IMR-90 (cell line): ENCODE measurements at regions not wholly inside any gene's neighbourhood (a gene's known extent, or its start where the extent isn't known, plus 50 kb on each side); places are given as distances from the start of the nearest gene placed in this dataset.

Experiments used
- ATAC-seq: fragments of 200-7000 bp; cut with Tn5 transposase; 2 replicates; pipeline ENCODE4 v1.9.1; 2020; ENCODE audit warnings: low read depth, mild to moderate bottlenecking, moderate library complexity
- BruUV-seq: library from RNA; stranded (reverse); fragments of 400-500 nt; replicated peaks from 2 replicates; lab custom pipeline; 2021; lab: Mats Ljungman, UMichigan
- CTCF ChIA-PET: fragments of 300-600 bp; formaldehyde crosslinking; extraction: SDS; loops from one replicate; lab custom pipeline; 2021; ENCODE audit warnings: antibody characterized with exemption; lab: Yijun Ruan, JAX
- POLR2A ChIA-PET: fragments of 300-600 bp; sonication (Branson Sonifier 250); formaldehyde crosslinking; loops from one replicate; lab custom pipeline; 2022; ENCODE audit warnings: antibody characterized with exemption; ENCODE audit not compliant: unreplicated experiment; lab: Charles Lee
- DNase-seq: peaks from one replicate; pipeline ENCODE4 v3.0.0; 2013
- H2AFZ ChIP-seq: replicated peaks from 2 replicates; pipeline ENCODE3; 2013; ENCODE audit warnings: low read length, mild to moderate bottlenecking; ENCODE audit not compliant: poor library complexity
- H2AK5ac ChIP-seq: 2 replicates; pipeline ENCODE4 v1.6.1; 2013; ENCODE audit warnings: low read depth, low read length, inconsistent platforms
- H2AK9ac ChIP-seq: replicated peaks from 2 replicates; pipeline ENCODE3; 2013; ENCODE audit warnings: mild to moderate bottlenecking, low read depth, low read length, moderate library complexity; ENCODE audit not compliant: poor library complexity
- H2BK120ac ChIP-seq: 2 replicates; pipeline ENCODE4 v1.6.1; 2013; ENCODE audit warnings: low read depth, low read length, inconsistent platforms
- H2BK15ac ChIP-seq: 3 replicates; pipeline ENCODE4 v1.6.1; 2013; ENCODE audit warnings: low read depth, low read length, inconsistent platforms
- H2BK20ac ChIP-seq: 2 replicates; pipeline ENCODE4 v1.6.1; 2013; ENCODE audit warnings: low read depth, mild to moderate bottlenecking, inconsistent platforms, low read length, moderate library complexity
- H2BK5ac ChIP-seq: 2 replicates; pipeline ENCODE4 v1.6.1; 2013; ENCODE audit warnings: mild to moderate bottlenecking, low read depth, low read length, inconsistent platforms; ENCODE audit not compliant: poor library complexity, severe bottlenecking
- H3K14ac ChIP-seq: replicated peaks from 2 replicates; pipeline ENCODE4 v1.6.1; 2013; ENCODE audit warnings: low read depth, low read length, inconsistent platforms
- H3K18ac ChIP-seq: 2 replicates; pipeline ENCODE4 v1.6.1; 2013; ENCODE audit warnings: low read depth, low read length, control low read depth
- H3K23ac ChIP-seq: 2 replicates; pipeline ENCODE4 v1.6.1; 2013; ENCODE audit warnings: low read depth, low read length, inconsistent platforms
- H3K27ac ChIP-seq: 2 replicates; pipeline ENCODE4 v1.5.1; 2013; ENCODE audit warnings: mild to moderate bottlenecking, control low read depth, low read length; ENCODE audit not compliant: insufficient read depth
- H3K27me3 ChIP-seq: 2 replicates; pipeline ENCODE4 v1.6.1; 2013; ENCODE audit warnings: low read length; ENCODE audit not compliant: control insufficient read depth, insufficient read depth
- H3K36me3 ChIP-seq: 2 replicates; pipeline ENCODE4 v1.6.1; 2013; ENCODE audit warnings: low read length, mixed read lengths; ENCODE audit not compliant: control insufficient read depth, insufficient read depth
- H3K4ac ChIP-seq: 2 replicates; pipeline ENCODE4 v1.6.1; 2013; ENCODE audit warnings: low read depth, low read length, inconsistent platforms
- H3K4me1 ChIP-seq: 2 replicates; pipeline ENCODE4 v1.6.1; 2013; ENCODE audit warnings: low read length, mixed read lengths; ENCODE audit not compliant: control insufficient read depth, insufficient read depth
- H3K4me2 ChIP-seq: 2 replicates; pipeline ENCODE4 v1.6.1; 2013; ENCODE audit warnings: low read depth, mild to moderate bottlenecking, control low read depth, low read length, moderate library complexity
- H3K4me3 ChIP-seq: 2 replicates; pipeline ENCODE4 v1.5.1; 2013; ENCODE audit warnings: low read depth, mild to moderate bottlenecking, control low read depth, low read length, moderate library complexity; ENCODE audit not compliant: insufficient read depth
- H3K56ac ChIP-seq: 2 replicates; pipeline ENCODE4 v1.6.1; 2013; ENCODE audit warnings: low read length, inconsistent platforms; ENCODE audit not compliant: insufficient read depth; ENCODE audit errors: extremely low read depth
- H3K79me1 ChIP-seq, 2 experiments: 2 replicates each; pipeline ENCODE4 v1.6.1; 2013; ENCODE audit warnings: low read length in 2 of 2, inconsistent platforms in 1 of 2, low read depth in 1 of 2
- H3K9ac ChIP-seq: 2 replicates; pipeline ENCODE4 v1.6.1; 2013; ENCODE audit warnings: low read depth, low read length, control low read depth
- H3K9me1 ChIP-seq: 2 replicates; pipeline ENCODE4 v1.6.1; 2013; ENCODE audit warnings: low read length, inconsistent platforms; ENCODE audit not compliant: insufficient read depth
- H3K9me3 ChIP-seq: 2 replicates; pipeline ENCODE4 v1.6.1; 2013; ENCODE audit warnings: low read length; ENCODE audit not compliant: control insufficient read depth, insufficient read depth
- H4K20me1 ChIP-seq: 2 replicates; pipeline ENCODE4 v1.6.1; 2013; ENCODE audit warnings: low read length, inconsistent platforms; ENCODE audit not compliant: insufficient read depth
- H4K5ac ChIP-seq: 2 replicates; pipeline ENCODE4 v1.6.1; 2013; ENCODE audit warnings: mild to moderate bottlenecking, low read depth, low read length, control low read depth
- H4K8ac ChIP-seq, 2 experiments: 2 replicates each; pipeline ENCODE4 v1.6.1; 2013; ENCODE audit warnings: low read depth in 2 of 2, low read length in 2 of 2, control low read depth in 1 of 2, inconsistent platforms in 1 of 2
- H4K91ac ChIP-seq: 2 replicates; pipeline ENCODE4 v1.6.1; 2013; ENCODE audit warnings: low read depth, low read length, inconsistent platforms; ENCODE audit not compliant: insufficient read depth
- NFE2L2 ChIP-seq: fragments of 150-350 bp; IDR thresholded peaks from 2 replicates; pipeline ENCODE4 v1.6.1; 2016; ENCODE audit warnings: low read depth, mild to moderate bottlenecking, low read length
- RCOR1 ChIP-seq: IDR thresholded peaks from 2 replicates; pipeline ENCODE4 v1.6.1; 2012; ENCODE audit warnings: mild to moderate bottlenecking, low read length, improper control_type of control experiment; ENCODE audit not compliant: insufficient replicate concordance
- RFX5 ChIP-seq: IDR thresholded peaks from 2 replicates; pipeline ENCODE4 v1.8.0; 2012; ENCODE audit warnings: low read depth, mild to moderate bottlenecking, low read length, moderate library complexity
- WGBS, 2 experiments: methylation state at CpG; one replicate each; pipeline versions ENCODE4 v1.1.5 to v1.1.7; 2013; ENCODE audit warnings: missing lambda C conversion rate in 2 of 2; ENCODE audit not compliant: insufficient read length in 1 of 2; ENCODE audit errors: extremely low coverage in 2 of 2; 5-methylcytosine and 5-hydroxymethylcytosine counted together
- dilution Hi-C: fragments of 300-500 bp; cut with HindIII; formaldehyde crosslinking; loops from one replicate; pipeline ENCODE4 v1.14.3; 2018; ENCODE audit warnings: low sequenced_read_pairs; ENCODE audit not compliant: unreplicated experiment
- in situ Hi-C: fragments of 300-500 bp; cut with MboI; formaldehyde crosslinking; loops from 3 replicates; pipeline ENCODE4 v1.14.3; 2019; ENCODE audit warnings: low sequenced_read_pairs, inconsistent platforms, mixed read lengths
- intact Hi-C: fragments of 100-400 bp; cut with micrococcal nuclease; formaldehyde crosslinking; loops from 2 replicates; pipeline ENCODE4 v1.10.0; 2022
- TF ChIP-seq, protein P1 (sequence below): conservative IDR thresholded peaks from 2 replicates; pipeline ENCODE4 v1.5.1; 2012; ENCODE audit warnings: mild to moderate bottlenecking, low read depth, low read length, improper control_type of control experiment

DNA sequence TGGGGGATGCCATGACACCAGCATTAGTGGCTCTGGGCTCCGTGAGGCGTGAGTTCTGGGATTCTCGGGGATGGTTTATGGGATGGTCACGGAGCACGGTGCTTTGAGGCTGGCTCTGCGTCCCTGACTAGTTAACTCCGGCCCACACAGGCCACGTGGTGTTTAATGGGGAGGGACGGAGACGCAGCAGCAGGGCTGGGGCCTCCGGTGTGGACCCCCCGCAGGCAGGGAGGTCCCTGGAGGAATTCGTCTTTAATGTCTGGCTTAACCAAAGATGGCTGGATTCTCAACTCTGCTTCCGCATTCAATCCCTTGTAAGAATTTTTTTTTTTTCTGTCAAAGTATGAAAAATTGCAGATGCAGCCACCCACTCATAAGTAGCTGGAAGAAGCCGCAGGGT is 86.4 kb upstream of the RFLNA start:
- Histone ChIP-seq H4K91ac (no peak overlapping the region), H2BK20ac (no peak overlapping the region), H4K8ac (no peak overlapping the region), H3K56ac (no peak overlapping the region), H3K9ac (no peak overlapping the region), H2BK5ac (no peak overlapping the region), H2AK5ac (no peak overlapping the region), H3K14ac (no peak overlapping the region), H2BK120ac (no peak overlapping the region), H4K20me1 (no peaks in the 10 kb centered on the region), H3K79me1 (no peaks in the 10 kb centered on the region), H3K36me3 (no peaks in the 10 kb centered on the region), H4K5ac (no peak overlapping the region), H2BK15ac (no peak overlapping the region), H3K27me3 (peaks cover 16% of the 10 kb centered on the region), H3K9me1 (no peaks in the 10 kb centered on the region), H3K4ac (no peak overlapping the region), H3K27ac (no peak overlapping the region), H2AK9ac (no peak overlapping the region), H3K23ac (no peak overlapping the region), H3K4me1 (no peaks in the 10 kb centered on the region), H2AFZ (no peak overlapping the region), H3K9me3 (peaks cover 7% of the 10 kb centered on the region; the same call in 1 of the 2 replicates), H3K4me3 (no peak overlapping the region), H3K4me2 (no peak overlapping the region), H3K18ac (no peak overlapping the region)
- dilution Hi-C loops: no loop called here
- DNase-seq (no peak), ATAC-seq (no peak)
- ChIA-PET CTCF (no interaction called here), POLR2A (no interaction called here)
- intact Hi-C loops: no loop called here
- TF ChIP-seq RFX5 (no peak), RCOR1 (no peak), NFE2L2 (no peak)
- TF ChIP-seq, protein P1, sequence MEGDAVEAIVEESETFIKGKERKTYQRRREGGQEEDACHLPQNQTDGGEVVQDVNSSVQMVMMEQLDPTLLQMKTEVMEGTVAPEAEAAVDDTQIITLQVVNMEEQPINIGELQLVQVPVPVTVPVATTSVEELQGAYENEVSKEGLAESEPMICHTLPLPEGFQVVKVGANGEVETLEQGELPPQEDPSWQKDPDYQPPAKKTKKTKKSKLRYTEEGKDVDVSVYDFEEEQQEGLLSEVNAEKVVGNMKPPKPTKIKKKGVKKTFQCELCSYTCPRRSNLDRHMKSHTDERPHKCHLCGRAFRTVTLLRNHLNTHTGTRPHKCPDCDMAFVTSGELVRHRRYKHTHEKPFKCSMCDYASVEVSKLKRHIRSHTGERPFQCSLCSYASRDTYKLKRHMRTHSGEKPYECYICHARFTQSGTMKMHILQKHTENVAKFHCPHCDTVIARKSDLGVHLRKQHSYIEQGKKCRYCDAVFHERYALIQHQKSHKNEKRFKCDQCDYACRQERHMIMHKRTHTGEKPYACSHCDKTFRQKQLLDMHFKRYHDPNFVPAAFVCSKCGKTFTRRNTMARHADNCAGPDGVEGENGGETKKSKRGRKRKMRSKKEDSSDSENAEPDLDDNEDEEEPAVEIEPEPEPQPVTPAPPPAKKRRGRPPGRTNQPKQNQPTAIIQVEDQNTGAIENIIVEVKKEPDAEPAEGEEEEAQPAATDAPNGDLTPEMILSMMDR: no peak
- in situ Hi-C loops: no loop called here
- BruUV-seq: no TSS peak
- 66% methylated on average over 5 of the region's 15 CpGs; no CpG with 5 or more reads in 1 of the 2 experiments for WGBS, 2 experiments
